ENCODE measurements at regions not wholly inside any gene's neighbourhood (a gene's known extent, or its start where the extent isn't known, plus 50 kb on each side); places are given as distances from the start of the nearest gene placed in this dataset.

GRCh38 chr4:12231098-12231497, 802.4 kb upstream of the HS3ST1 start:
- TF ChIP-seq CTCF (IDR thresholded peaks at IDR 0.05 in 4 of 5, conservative IDR thresholded peaks at IDR 0.05 in 1 of 5): no peak
- TF ChIP-seq POLR2A (IDR thresholded peaks at IDR 0.05): no peak
